ENCODE measurements at regions not wholly inside any gene's neighbourhood (a gene's known extent, or its start where the extent isn't known, plus 50 kb on each side); places are given as distances from the start of the nearest gene placed in this dataset.
"Not testable (repeated sequence)": the region's sequence is repeated elsewhere in the genome, so short reads cannot be mapped to it uniquely, and the experiment has no call there.

DNA sequence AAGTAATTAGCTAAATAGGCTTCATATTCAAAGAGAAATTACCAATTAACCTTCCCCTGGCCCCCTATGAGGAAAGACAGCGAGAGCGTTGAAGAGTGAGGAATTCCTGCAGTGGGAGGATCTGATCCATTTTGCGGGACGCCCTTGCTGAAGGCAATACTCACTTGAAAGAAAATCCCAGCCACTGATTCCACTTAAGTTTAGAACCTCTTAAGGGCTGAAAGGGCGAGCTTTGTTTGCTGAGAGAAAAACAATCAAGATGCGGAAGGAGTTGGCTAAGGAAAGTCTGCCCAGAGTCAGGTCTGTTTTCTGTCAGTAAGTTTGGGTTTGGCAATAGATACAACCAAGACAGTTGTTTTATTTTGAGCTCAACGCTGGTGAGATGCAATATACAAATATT lies 102.8 kb upstream of the GBE1 start:
- no peak for DNase-seq (ENCODE audit: extremely low spot score, insufficient read length, low read depth)
- FAIRE-seq: no peak

DNA sequence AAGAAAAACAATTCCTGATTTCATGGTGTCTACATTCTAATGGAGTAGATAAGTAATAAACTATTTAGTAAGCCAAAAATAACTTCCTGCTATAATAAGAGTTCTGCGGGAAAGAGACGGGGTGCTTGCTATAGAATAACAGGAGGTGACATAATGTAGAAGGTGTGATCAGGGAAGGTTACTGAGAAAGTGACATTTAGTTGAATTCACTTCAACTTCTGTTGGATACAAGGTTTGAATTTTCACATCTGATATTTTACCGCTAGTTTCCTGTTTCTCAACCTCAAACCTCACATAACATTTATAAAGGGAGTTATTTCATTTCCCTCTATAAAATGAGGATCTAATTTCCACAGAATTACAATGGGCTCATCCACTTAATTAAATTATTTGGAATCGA lies 102.3 kb upstream of the GBE1 start:
- no peak for FAIRE-seq
- no peak for DNase-seq (ENCODE audit: extremely low spot score, insufficient read length, low read depth)

GRCh38 chr3:81861593-81861992 lies 100.1 kb upstream of the GBE1 start:
- DNase-seq (ENCODE audit: extremely low spot score, insufficient read length, low read depth) (no peak), FAIRE-seq (peak; percentile 24)

DNA sequence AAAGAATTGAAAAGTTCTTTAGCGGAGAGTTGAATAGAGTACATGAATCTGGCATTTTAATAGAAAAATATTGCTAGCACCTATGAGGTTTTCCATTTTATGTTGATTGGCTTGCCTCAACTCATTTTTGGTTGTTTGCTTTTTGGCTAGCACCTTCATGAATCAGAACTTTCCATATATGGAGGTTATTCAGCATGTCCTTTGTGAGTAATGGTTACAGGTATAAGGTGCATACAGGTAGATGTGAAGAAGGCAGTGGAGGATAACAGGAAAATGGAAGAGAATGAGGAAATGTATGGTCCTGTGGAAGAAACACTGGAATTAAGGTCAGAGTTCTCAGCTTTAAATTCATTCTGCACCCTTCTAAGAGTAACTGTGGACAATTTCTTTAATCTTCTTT lies 98.1 kb upstream of the GBE1 start:
- no peak for FAIRE-seq
- DNase-seq (ENCODE audit: extremely low spot score, insufficient read length, low read depth): no peak

DNA sequence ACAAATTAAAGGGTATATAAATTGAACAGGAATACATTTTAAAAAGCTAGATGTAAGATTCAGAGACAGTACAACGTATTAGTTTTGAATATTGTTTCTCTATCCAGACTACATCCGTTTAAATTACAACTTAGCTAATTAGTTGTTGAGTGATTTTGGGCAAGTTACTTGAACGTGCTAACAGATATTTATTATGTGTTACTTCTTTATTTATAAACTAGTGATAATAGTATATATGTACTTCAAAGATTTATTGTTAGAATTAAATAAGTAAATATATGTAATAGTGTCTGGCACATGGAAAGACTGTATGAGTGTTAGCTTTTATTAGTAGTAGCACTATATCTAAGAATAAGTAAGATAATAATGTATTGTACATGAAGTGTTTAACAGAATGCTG lies 92.0 kb upstream of the GBE1 start:
- no peak for DNase-seq (ENCODE audit: extremely low spot score, insufficient read length, low read depth)

GRCh38 chr3:81851176-81851575 lies 89.7 kb upstream of the GBE1 start:
- no peak for FAIRE-seq
- DNase-seq (ENCODE audit: extremely low spot score, insufficient read length, low read depth): no peak

More for the DNA sequence above, 92.0 kb upstream of the GBE1 start:
- no peak for FAIRE-seq

DNA sequence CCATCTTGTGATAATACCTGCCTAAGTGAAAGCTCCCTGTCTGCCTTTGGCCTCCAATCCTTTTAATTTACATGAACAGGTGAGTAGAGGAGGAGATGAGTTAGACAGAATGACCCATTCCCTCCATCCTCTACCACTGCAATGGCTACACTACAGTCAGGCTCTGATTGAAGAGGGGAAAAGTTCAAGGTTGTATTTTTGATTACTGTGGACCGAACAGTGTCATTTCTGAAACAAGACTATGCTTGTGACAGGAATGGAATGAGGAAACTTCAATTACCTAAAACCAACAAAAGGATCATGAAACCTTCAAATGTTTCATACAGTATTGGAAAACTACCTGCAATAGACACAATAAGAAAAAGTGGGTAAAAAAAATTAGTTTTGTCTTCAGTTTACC lies 85.5 kb upstream of the GBE1 start:
- FAIRE-seq (no peak), DNase-seq (ENCODE audit: extremely low spot score, insufficient read length, low read depth) (no peak)

DNA sequence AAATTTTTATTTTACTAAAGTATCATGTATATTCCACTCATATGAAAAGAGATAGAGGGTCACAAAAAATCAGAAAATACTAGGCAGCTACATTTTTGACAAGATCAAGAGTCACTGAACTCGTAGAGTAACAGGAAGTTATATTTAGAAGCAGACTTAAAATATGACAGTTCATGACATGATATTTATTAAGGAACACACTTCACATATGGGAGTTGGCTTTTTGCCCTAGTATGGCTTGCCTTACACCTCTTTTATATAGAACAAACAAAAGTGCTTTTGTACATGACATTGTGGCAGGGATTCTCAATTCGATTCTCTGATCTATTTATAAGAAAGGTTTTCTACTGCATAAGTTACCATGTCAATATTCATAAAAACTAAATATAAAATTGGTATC lies 80.1 kb upstream of the GBE1 start:
- DNase-seq (ENCODE audit: extremely low spot score, insufficient read length, low read depth) (no peak), FAIRE-seq (no peak)

DNA sequence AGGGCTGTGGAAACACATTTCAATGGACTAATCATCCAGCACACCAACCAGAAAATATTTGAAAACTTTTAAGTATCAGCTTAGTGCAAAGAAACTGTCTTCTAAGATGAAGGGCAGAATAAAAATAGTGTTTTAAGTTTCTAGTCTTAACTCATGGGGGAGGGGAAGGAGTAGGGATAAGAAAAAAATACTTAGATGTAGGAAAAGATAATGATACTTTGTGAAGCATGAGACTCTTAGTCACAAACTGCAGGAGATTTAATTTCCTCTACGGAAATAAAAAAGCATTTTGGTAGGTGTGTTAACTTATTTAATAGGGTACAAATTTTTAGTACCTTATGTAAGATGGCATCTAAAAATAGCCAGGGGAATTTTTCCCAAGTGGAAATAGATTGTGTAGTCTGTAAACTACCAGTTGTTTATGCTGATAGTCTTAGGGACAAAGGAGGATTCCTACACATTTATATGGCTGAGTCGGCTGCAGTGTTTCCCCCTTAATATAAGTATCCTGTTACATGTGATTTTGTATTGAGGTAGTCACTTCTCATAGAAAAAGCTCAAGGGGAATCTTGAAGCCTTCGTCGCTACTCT lies 78.2 kb upstream of the GBE1 start:
- FAIRE-seq (no peak), DNase-seq (ENCODE audit: extremely low spot score, insufficient read length, low read depth) (no peak)

- FAIRE-seq (peak; percentile 31), DNase-seq (ENCODE audit: extremely low spot score, insufficient read length, low read depth) (no peak)
Observed at GRCh38 chr3:81838457-81838856, 77.0 kb upstream of the GBE1 start.

- DNase-seq (ENCODE audit: extremely low spot score, insufficient read length, low read depth): no peak
- no peak for FAIRE-seq
Observed at GRCh38 chr3:81837071-81837593, 75.7 kb upstream of the GBE1 start.

GRCh38 chr3:81829937-81830336 lies 68.5 kb upstream of the GBE1 start:
- DNase-seq (ENCODE audit: extremely low spot score, insufficient read length, low read depth): no peak
- FAIRE-seq: no peak

DNA sequence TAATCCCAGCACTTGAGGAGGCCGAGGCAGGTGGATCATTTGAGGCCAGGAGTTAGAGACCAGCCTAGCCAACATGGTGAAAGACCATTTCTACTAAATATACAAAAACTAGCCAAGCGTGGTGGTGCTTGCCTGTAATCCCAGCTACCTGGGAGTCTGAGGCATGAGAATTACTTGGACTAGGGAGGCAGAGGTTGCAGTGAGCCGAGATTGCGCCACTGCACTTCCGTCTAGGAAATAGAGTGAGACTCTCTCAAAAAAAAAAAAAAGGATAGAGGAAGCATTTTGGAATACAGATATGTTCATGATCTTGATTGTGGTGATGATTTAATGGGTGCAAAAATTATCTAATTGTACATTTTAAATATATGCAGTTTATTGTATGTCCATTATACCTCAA lies 67.8 kb upstream of the GBE1 start:
- FAIRE-seq; DNase-seq (ENCODE audit: extremely low spot score, insufficient read length, low read depth): not testable (repeated sequence)

GRCh38 chr3:81823882-81824395 lies 62.5 kb upstream of the GBE1 start:
- peak; percentile 15 for DNase-seq (ENCODE audit: extremely low spot score, insufficient read length, low read depth)
- peak; percentile 91 for FAIRE-seq

DNA sequence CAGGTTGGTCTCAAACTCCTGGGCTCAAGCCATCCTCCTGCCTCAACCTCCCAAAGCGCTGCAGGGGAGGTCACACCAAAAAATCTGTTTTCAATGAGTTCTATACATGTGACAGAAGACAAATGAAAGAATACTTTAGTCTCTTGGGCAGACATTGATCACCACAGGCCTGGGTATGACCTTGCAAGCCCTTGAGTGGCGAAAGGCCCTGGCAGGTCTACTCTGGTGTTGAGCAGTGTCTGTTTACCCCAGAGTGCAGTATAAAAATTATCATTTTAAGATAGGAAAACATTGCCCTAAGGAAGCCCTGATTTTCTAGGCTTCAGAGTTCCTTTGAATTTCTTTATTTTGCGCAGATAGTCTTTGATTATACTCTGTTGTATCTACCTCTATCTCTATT lies 61.6 kb upstream of the GBE1 start:
- DNase-seq (ENCODE audit: extremely low spot score, insufficient read length, low read depth): no peak
- no peak for FAIRE-seq

DNA sequence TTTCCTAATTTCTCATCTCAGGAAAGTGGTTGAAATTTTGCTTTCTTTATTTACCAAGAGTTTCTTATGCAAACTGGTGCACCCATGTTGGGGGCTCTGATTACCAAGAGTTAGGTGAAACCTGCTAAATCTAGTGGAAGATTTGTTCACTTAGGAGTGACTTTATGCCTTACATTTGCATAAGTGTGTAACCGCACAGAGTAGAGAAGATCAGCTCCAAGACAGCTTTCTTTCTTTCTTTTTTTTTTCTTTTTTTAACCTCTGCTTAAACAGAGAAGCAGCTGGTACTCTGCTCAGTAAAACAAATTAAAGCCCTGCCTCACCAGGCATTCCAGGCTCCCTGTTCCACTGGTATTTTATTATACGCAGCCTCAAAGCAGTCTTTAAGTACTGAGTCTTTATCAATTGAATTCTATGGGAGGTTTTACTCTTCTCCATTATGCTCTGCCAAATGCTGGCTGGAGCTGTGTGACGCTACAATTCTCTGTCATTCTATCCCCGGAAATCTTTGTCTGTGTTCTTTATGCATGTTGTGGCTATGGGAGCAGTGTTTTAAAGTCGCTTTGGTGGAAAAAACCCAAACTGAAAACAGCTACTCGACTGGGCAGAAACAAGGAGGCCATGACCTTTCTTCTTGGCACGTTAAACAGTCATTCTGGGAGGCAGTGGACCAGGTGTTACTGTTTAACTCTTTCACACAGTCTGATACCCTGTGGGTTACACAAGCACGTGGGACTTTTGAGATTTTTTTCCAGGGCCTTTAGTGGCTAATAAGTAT lies 55.2 kb upstream of the GBE1 start:
- FAIRE-seq: peak; percentile 97
- peak; percentile 25 for DNase-seq (ENCODE audit: extremely low spot score, insufficient read length, low read depth)

GRCh38 chr3:81812098-81812497 lies 50.7 kb upstream of the GBE1 start:
- not testable (repeated sequence) for FAIRE-seq; DNase-seq (ENCODE audit: extremely low spot score, insufficient read length, low read depth)
